Activated CD8-positive, alpha-beta T cell treated with anti-CD3 and anti-CD28 coated beads for 36 hours (primary cell): ENCODE measurements at regions not wholly inside any gene's neighbourhood (a gene's known extent, or its start where the extent isn't known, plus 50 kb on each side); places are given as distances from the start of the nearest gene placed in this dataset.
"Not testable (repeated sequence)": the region's sequence is repeated elsewhere in the genome, so short reads cannot be mapped to it uniquely, and the experiment has no call there.

Experiments used
- ATAC-seq: fragments of 200-7000 bp; cut with Tn5 transposase; one replicate; pipeline ENCODE4 v1.10.0; 2021; ENCODE audit warnings: mild to moderate bottlenecking, moderate library complexity
- CTCF ChIA-PET: fragments of 350-600 bp; sonication (Branson Sonifier 250); formaldehyde crosslinking; loops from one replicate; lab custom pipeline; 2021; ENCODE audit warnings: antibody characterized with exemption; lab: Charles Lee
- POLR2A ChIA-PET: fragments of 350-600 bp; sonication (Branson Sonifier 250); formaldehyde crosslinking; loops from one replicate; lab custom pipeline; 2021; ENCODE audit warnings: antibody characterized with exemption; lab: Charles Lee
- DNase-seq: peaks from one replicate; pipeline ENCODE4 v3.0.0-alpha.2; 2020
- H3K27ac Mint-ChIP-seq: one replicate; pipeline ENCODE4 v1.8.0; 2021; ENCODE audit warnings: mild to moderate bottlenecking, mixed read lengths
- H3K27me3 Mint-ChIP-seq: one replicate; pipeline ENCODE4 v1.8.0; 2021; ENCODE audit warnings: mixed read lengths
- H3K36me3 Mint-ChIP-seq: one replicate; pipeline ENCODE4 v1.8.0; 2021; ENCODE audit warnings: low read depth, mixed read lengths
- H3K4me1 Mint-ChIP-seq: one replicate; pipeline ENCODE4 v1.8.0; 2021; ENCODE audit warnings: low read depth, mixed read lengths
- H3K4me3 Mint-ChIP-seq: one replicate; pipeline ENCODE4 v1.8.0; 2021; ENCODE audit warnings: mild to moderate bottlenecking, moderate library complexity, mixed read lengths
- H3K9me3 Mint-ChIP-seq: one replicate; pipeline ENCODE4 v1.8.0; 2021; ENCODE audit warnings: mixed read lengths
- intact Hi-C: fragments of 100-400 bp; cut with micrococcal nuclease; formaldehyde crosslinking; loops from one replicate; pipeline ENCODE4 v1.10.0; 2022
- TF ChIP-seq, protein P1 (sequence below): fragments of 200-600 bp; IDR thresholded peaks from one replicate; pipeline ENCODE4 v1.8.0; 2022; ENCODE audit warnings: antibody characterized with exemption, mild to moderate bottlenecking

DNA sequence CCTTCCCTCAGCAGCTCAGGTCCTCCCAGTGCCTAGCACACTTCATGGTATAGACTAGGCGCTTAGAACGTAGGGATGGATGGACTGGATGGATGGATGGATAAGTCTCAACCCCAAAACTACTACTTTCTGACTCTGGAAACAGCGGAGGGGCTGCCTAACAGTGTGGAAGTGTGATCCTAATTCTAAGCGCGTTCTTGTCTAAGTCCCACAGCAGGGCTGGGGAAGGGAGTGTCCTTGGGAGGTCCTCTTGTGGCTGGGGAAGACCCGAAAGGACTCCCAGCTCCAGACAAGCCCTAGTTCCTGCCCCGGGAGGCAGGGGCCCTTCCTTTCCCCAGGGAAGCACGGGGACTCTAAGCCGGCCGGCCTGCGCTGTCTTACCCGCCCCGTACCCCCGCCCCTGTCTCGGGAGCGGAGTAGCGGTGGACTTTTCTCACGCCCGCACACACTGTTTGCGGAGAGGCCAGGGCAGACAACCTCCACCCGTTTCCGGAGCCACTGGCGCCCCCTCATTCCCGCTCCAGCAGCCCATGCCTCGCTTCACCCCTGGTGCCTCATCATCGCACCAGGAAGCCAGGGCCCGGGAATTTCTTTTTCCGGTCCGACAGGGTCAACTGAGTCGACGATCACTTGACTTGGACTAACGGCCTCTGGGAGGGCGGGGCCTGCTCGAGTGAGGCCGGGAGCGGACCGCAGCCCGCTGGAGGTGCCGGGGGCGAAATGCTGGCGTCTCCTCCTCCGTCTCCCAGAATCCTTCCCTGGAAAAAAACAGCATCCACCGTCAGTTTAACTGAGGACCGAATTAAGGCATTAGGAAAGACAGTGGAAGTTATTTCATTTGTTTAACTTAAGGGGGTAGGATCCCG is 133.3 kb downstream of the TBC1D2B start:
- peaks cover 13% of the 10 kb centered on the region for H3K4me1 Mint-ChIP-seq
- ATAC-seq, result peak; percentile 88
- DNase-seq, result peak; percentile 79
- H3K4me3 Mint-ChIP-seq, result peak overlapping the region; percentile 56
- intact Hi-C loops, result no loop called here
- ChIA-PET POLR2A (no interaction called here), CTCF (interaction anchor here (1.5 kb wide), 1 partner anchor 15 kb away, joined by 6 read pairs; no protein-coding TSS in a partner anchor)
- no peak overlapping the region for H3K27ac Mint-ChIP-seq
- TF ChIP-seq, protein P1, sequence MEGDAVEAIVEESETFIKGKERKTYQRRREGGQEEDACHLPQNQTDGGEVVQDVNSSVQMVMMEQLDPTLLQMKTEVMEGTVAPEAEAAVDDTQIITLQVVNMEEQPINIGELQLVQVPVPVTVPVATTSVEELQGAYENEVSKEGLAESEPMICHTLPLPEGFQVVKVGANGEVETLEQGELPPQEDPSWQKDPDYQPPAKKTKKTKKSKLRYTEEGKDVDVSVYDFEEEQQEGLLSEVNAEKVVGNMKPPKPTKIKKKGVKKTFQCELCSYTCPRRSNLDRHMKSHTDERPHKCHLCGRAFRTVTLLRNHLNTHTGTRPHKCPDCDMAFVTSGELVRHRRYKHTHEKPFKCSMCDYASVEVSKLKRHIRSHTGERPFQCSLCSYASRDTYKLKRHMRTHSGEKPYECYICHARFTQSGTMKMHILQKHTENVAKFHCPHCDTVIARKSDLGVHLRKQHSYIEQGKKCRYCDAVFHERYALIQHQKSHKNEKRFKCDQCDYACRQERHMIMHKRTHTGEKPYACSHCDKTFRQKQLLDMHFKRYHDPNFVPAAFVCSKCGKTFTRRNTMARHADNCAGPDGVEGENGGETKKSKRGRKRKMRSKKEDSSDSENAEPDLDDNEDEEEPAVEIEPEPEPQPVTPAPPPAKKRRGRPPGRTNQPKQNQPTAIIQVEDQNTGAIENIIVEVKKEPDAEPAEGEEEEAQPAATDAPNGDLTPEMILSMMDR, result no peak
- no peaks in the 10 kb centered on the region for H3K9me3 Mint-ChIP-seq
- H3K27me3 Mint-ChIP-seq, result no peaks in the 10 kb centered on the region
- no peaks in the 10 kb centered on the region for H3K36me3 Mint-ChIP-seq

DNA sequence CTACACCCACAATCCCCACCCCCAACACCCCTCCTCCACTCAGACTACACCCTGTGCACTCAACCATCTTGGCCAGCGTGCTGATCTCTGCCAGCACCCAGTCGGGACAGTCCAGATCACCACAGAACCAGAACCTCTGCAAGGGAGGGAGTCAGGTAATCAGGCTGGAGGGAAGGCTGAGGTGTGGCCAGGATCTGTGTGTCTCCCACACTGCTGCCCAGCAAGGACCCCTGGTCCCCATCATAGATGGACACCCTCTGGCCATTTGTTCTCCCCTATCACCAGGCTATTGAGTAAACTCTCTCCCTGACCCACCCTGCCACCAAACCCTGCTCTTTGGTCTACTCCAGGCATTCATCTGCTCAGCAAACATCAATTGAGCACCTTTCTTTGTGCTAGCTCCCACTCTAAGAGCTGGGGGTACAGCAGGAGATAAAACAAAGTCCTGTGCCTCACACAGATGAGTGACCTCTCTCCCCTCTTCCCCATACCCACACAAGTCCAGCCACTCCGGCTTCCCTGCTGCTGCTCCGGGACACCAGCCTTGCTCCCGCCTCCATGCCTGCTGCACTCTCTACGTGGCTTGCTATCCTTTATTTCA is 134.8 kb downstream of the TBC1D2B start:
- ATAC-seq (no peak), DNase-seq (no peak)
- Mint-ChIP-seq H3K4me3 (no peak overlapping the region), H3K4me1 (peaks cover 13% of the 10 kb centered on the region), H3K27ac (no peak overlapping the region), H3K27me3 (no peaks in the 10 kb centered on the region), H3K9me3 (no peaks in the 10 kb centered on the region), H3K36me3 (no peaks in the 10 kb centered on the region)
- POLR2A ChIA-PET, result no interaction called here
- CTCF ChIA-PET, result no interaction called here
- intact Hi-C loops, result no loop called here
- TF ChIP-seq, protein P1, result no peak

DNA sequence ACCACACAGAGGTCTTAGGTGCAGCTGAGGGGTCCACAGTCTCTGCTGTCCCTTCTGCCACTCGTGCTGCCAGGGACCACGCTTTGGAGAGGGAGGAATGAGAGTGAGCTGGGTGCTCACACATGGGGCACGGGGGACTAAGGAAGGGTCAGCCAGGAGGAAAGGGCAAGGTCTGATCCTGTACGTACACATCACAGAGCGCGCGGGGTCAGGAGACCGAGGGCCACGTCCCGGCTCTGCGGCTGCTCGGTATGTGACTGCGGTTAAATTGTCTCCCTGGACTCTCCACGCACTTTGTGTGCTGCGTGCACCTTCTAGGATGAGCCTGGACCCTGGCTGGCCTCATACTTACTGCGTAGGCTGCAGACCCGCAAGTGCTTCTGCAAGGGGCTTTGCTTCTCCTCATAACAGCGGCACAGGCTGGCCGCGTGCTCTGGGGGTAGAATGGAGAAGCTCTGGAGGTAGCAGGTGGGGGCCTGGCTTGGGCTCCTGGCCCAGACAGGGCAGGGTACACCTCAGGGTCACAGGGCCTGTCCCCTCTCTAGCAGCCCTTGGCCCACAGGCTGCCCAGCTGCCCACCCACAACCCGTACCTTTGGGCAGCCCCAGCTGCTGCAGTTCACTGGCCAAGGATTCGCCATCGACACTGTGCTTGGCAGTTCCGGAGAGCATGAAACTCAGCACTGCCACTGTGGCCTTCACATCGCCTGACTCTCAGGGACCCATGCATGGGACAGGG is 136.3 kb downstream of the TBC1D2B start:
- CTCF ChIA-PET, ATAC-seq, H3K36me3 Mint-ChIP-seq, POLR2A ChIA-PET, H3K27ac Mint-ChIP-seq, H3K9me3 Mint-ChIP-seq, DNase-seq, H3K4me3 Mint-ChIP-seq, intact Hi-C loops, H3K27me3 Mint-ChIP-seq: not testable (repeated sequence)
- H3K4me1 Mint-ChIP-seq, result peaks cover 13% of the 10 kb centered on the region

DNA sequence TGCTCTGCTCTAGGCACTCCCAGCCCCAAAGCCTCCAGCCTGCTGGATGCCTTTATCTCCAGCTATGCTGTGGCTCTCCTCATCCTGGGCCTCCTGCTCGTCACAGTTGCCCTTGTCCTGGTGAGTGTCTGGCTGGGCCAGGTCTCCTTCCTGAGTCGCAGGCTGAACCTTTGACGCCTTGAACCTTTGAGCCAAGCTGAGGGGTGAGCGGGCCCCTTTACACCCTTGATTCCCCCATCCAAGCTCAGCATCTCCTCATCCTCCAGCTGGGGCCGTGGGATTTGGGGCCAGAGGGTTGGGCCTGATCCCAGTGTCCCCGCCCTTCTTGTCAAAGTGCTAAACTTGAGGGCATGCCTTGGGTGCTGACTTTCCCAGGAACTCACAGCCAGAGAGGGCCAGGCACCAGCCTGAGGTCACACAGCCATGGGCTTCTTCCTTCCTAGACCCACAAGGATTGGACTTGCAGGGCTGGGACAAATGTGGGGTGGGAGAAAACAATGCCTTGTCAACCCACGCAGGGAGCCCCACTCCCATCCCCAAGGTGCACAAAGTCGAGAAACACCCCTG is 137.0 kb downstream of the TBC1D2B start:
- H3K36me3 Mint-ChIP-seq, result no peaks in the 10 kb centered on the region
- no peaks in the 10 kb centered on the region for H3K9me3 Mint-ChIP-seq
- no peak overlapping the region for H3K4me3 Mint-ChIP-seq
- TF ChIP-seq, protein P1, result no peak
- ChIA-PET CTCF (no interaction called here), POLR2A (no interaction called here)
- H3K4me1 Mint-ChIP-seq, result peaks cover 13% of the 10 kb centered on the region
- no peaks in the 10 kb centered on the region for H3K27me3 Mint-ChIP-seq
- DNase-seq (no peak), ATAC-seq (no peak)
- intact Hi-C loops, result no loop called here
- H3K27ac Mint-ChIP-seq, result no peak overlapping the region

DNA sequence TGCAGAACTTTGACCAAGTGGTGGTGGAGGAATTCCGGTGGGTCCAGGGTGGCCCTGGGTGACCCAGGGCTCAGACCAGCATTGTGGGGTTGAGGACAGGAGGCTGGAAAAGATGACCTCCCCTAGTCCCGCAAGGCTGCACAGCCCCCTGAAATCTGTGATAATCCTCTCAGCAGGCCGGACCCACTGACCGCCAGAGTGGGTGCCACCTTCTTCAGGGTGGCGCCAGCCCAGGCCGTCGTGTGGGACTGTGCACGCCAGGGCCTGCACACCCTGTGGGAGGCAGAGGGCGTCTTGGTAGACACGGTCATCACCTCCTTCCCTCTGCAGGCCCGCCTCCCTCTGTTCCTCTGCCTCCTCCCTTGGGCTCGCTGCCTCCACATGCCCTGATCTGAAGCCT is 137.7 kb downstream of the TBC1D2B start:
- H3K4me3 Mint-ChIP-seq, result no peak overlapping the region
- intact Hi-C loops, result no loop called here
- no peak overlapping the region for H3K27ac Mint-ChIP-seq
- no peaks in the 10 kb centered on the region for H3K9me3 Mint-ChIP-seq
- TF ChIP-seq, protein P1, result no peak
- ChIA-PET CTCF (interaction anchor here (1.2 to 1.6 kb wide), 2 partner anchors 14 to 30 kb away, joined by 4 to 6 read pairs; no protein-coding TSS in a partner anchor), POLR2A (no interaction called here)
- no peak for ATAC-seq
- H3K36me3 Mint-ChIP-seq, result no peaks in the 10 kb centered on the region
- peaks cover 10% of the 10 kb centered on the region for H3K4me1 Mint-ChIP-seq
- H3K27me3 Mint-ChIP-seq, result no peaks in the 10 kb centered on the region
- no peak for DNase-seq

DNA sequence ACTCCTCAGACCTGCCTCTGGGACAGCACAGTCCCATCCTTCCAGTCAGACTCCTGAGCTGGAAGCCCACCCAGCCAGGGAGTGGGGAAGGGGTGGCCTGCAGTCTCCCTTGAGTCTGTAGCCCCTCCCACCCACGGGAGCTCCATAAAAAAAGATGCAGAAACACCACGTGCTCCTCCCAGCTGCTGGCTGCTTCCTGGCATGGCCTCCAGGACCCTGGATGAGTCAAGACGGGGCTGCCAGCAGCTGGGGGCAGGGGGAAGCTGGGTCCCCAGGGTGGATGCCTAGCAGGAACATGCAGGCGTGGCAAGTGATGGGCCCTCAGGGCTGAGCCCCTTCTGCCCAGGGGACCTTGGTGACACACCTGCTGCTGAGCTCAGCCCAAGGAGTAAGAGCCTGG is 138.5 kb downstream of the TBC1D2B start:
- POLR2A ChIA-PET, result not testable (repeated sequence)

DNA sequence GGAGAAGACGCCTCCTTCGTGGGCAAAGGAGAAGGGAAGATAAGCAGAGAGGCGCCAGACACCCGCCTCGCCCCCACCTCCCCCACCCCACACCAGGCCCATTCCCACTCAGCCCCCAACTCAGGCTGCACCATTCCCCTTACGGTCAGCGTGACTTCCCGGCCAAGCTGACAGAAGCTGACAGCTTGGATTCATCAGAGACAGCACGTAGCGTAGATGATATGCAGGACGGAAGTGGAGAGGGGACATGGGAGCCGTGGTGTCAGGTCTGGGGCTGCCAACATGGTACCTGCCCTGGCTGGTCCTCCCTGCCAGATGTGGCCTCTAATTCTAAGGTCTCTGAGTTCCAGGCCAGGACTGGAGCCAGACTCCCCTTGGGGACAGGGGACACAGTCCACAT is 139.0 kb downstream of the TBC1D2B start:
- H3K4me3 Mint-ChIP-seq, POLR2A ChIA-PET, DNase-seq, H3K9me3 Mint-ChIP-seq, intact Hi-C loops, ATAC-seq, H3K27me3 Mint-ChIP-seq, H3K4me1 Mint-ChIP-seq, H3K27ac Mint-ChIP-seq, H3K36me3 Mint-ChIP-seq: not testable (repeated sequence)
- CTCF ChIA-PET, result interaction anchor here (1.2 to 1.6 kb wide), 2 partner anchors 16 to 28 kb away, joined by 4 to 6 read pairs; no protein-coding TSS in a partner anchor

More for the DNA sequence above, 138.5 kb downstream of the TBC1D2B start:
- H3K4me1 Mint-ChIP-seq, H3K36me3 Mint-ChIP-seq, intact Hi-C loops, H3K4me3 Mint-ChIP-seq, H3K27me3 Mint-ChIP-seq, ATAC-seq, H3K9me3 Mint-ChIP-seq, DNase-seq, H3K27ac Mint-ChIP-seq: not testable (repeated sequence)
- CTCF ChIA-PET, result interaction anchor here (1.2 to 1.6 kb wide), 2 partner anchors 15 to 29 kb away, joined by 4 to 6 read pairs; no protein-coding TSS in a partner anchor
